Astrocyte of the spinal cord (primary cell): ENCODE measurements at regions not wholly inside any gene's neighbourhood (a gene's known extent, or its start where the extent isn't known, plus 50 kb on each side); places are given as distances from the start of the nearest gene placed in this dataset.

Source experiments
- DNase-seq: peaks from one replicate; pipeline ENCODE4 v3.0.0; 2011; ENCODE audit warnings: low read depth, low spot score
- H3K4me3 ChIP-seq: 2 replicates; pipeline ENCODE4 v1.5.1; 2011; ENCODE audit warnings: low read depth, mild to moderate bottlenecking, low read length, moderate library complexity
- CTCF ChIP-seq: IDR thresholded peaks from 2 replicates; pipeline ENCODE4 v1.5.1; 2012; ENCODE audit warnings: low read depth, mild to moderate bottlenecking, low read length, inconsistent platforms
- in situ Hi-C: cut with HindIII; loops from 2 replicates; pipeline ENCODE4 v1.10.0; 2017; ENCODE audit warnings: low sequenced_read_pairs

- no peak overlapping the region for H3K4me3 ChIP-seq
- no peak for TF ChIP-seq CTCF
- in situ Hi-C loops = no loop called here
- DNase-seq = no peak
Measured at GRCh38 chr2:198815626-198816025, 642.1 kb downstream of the SATB2 start.

GRCh38 chr2:198811198-198811597, 646.5 kb downstream of the SATB2 start:
- no peak for DNase-seq
- H3K4me3 ChIP-seq = no peak overlapping the region
- TF ChIP-seq CTCF = no peak
- in situ Hi-C loops = no loop called here

GRCh38 chr2:198809976-198810375, 647.8 kb downstream of the SATB2 start:
- no peak for DNase-seq
- no peak overlapping the region for H3K4me3 ChIP-seq
- TF ChIP-seq CTCF = no peak
- in situ Hi-C loops = no loop called here

- in situ Hi-C loops = no loop called here
- H3K4me3 ChIP-seq = no peak overlapping the region
- TF ChIP-seq CTCF = no peak
- peak; percentile 9 for DNase-seq
Measured at GRCh38 chr2:198807131-198807530, 650.6 kb downstream of the SATB2 start.

- in situ Hi-C loops = no loop called here
- no peak for TF ChIP-seq CTCF
- no peak for DNase-seq
- no peak overlapping the region for H3K4me3 ChIP-seq
Measured at GRCh38 chr2:198795419-198795818, 662.3 kb downstream of the SATB2 start.

- in situ Hi-C loops = no loop called here
Measured at GRCh38 chr2:198791623-198792022, 666.1 kb downstream of the SATB2 start.

More at GRCh38 chr2:198791623-198792022, 666.1 kb downstream of the SATB2 start:
- TF ChIP-seq CTCF = no peak
- no peak overlapping the region for H3K4me3 ChIP-seq
- DNase-seq = no peak
